ENCODE measurements at regions not wholly inside any gene's neighbourhood (a gene's known extent, or its start where the extent isn't known, plus 50 kb on each side); places are given as distances from the start of the nearest gene placed in this dataset.

DNA sequence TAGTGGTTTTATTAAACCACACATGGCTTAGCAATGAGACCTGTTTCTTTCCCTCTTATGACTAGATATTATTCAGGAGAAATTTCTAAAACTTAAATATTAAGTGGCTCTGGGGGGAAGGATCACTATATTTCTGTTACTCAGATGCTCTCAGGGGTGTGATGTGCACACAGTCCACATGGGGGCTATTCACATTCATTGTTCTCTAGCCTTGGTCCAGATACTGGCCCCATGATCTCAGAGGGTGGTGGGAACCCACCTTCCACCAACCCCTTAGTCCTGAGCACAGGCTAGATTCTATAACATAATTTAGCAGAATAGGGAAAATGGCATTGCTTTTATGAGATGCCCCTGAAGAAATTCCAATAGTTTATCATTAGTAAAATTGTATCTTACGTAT, 149.0 kb upstream of the ST8SIA2 start:
- TF ChIP-seq, protein P1, sequence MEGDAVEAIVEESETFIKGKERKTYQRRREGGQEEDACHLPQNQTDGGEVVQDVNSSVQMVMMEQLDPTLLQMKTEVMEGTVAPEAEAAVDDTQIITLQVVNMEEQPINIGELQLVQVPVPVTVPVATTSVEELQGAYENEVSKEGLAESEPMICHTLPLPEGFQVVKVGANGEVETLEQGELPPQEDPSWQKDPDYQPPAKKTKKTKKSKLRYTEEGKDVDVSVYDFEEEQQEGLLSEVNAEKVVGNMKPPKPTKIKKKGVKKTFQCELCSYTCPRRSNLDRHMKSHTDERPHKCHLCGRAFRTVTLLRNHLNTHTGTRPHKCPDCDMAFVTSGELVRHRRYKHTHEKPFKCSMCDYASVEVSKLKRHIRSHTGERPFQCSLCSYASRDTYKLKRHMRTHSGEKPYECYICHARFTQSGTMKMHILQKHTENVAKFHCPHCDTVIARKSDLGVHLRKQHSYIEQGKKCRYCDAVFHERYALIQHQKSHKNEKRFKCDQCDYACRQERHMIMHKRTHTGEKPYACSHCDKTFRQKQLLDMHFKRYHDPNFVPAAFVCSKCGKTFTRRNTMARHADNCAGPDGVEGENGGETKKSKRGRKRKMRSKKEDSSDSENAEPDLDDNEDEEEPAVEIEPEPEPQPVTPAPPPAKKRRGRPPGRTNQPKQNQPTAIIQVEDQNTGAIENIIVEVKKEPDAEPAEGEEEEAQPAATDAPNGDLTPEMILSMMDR (IDR thresholded peaks at IDR 0.05; ENCODE audit: borderline replicate concordance, insufficient read depth, low read depth, low read length): no peak
- H3K4me3 ChIP-seq (ENCODE audit: low read depth, low read length): no peak overlapping the region

DNA sequence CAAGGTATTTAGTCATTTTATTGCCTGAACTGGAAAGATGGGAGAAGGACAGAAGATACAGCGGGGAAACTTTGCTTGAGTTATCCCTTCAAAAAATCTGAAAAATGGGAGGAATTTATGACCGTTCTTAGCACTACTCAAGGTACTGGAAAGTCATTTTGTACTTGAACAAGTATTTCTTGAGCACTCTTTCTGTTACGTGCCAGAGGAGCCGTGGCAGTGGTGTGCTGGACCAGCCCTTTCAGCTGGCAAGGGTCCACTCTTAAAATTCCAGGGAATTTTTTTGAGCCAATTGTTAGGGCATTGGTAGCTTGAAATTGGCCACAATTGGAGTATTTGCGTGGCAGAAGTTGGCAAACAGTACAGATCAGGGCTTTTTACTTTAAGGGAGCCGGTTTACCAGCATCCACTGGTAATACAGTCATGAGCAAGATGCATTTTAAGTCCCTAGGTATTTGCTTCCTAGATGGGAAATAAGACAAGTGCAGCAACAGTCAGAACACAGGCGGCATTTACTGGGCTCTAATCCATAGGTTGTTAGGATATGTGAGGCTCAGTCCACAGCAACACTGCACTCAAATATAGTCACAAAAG, 145.9 kb upstream of the ST8SIA2 start:
- H3K4me3 ChIP-seq (ENCODE audit: low read depth, low read length): no peak overlapping the region
- TF ChIP-seq, protein P1 (IDR thresholded peaks at IDR 0.05; ENCODE audit: borderline replicate concordance, insufficient read depth, low read depth, low read length): no peak

DNA sequence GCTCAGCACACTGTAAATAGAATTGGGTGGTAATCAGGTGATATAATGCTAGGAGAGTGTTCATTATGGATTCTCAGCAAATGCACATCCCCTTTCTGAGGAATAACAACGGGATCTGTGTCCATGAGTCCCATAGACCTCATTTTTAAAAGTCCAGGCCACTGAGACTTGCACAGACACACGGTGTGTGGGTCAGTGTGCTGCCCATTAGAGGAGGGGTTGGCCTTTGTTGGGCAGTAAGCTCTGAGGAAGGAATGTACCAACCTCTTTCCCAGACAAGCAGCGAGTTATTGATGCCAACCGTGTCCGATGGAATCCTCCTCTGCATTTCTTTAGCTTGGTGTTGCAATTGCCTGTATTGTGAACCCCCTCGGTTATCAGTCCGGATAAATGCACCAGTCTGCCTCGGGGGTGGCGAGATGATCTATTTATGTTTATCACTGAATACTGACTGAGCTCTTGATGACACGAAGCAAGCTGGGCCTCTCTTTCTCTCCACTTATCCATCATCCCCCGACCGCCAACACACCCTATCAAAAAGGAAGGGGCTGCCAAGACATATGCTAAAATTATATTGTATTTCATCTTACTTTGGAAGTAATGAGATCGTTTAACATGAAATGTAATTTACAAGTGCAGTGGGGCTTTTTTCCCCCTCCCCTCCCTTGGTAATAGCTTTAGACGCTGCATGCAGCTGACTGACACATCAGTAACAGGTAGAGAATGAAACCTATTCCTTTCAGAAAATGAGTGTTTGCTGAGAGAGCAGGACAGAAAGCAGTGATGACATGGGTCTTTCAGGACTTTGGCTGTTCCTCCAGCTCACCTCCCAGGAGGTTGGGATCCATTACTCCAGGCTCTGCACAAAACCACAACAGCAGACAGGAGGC, 126.6 kb upstream of the ST8SIA2 start:
- TF ChIP-seq, protein P1 (IDR thresholded peaks at IDR 0.05; ENCODE audit: borderline replicate concordance, insufficient read depth, low read depth, low read length): no peak
- no peak overlapping the region for H3K4me3 ChIP-seq (ENCODE audit: low read depth, low read length)

DNA sequence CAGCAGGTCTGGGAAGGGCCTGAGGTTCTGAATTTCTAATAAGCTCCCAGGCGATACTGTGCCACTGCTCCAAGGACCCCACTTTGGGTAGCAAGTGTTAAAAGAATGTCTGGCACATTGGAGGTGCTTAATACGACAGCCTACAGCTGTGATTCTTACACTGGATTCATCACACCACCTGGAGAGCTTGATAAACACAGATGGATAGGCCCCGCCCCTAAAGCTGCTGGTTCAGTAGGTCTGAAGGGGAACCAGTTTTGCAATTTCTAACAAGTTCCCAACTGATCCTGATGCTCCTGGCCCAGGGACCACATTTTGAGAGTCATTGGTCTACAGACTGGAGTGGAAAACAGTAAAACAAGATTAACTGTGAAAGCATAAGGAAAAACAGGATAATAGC, 124.8 kb upstream of the ST8SIA2 start:
- no peak overlapping the region for H3K4me3 ChIP-seq (ENCODE audit: low read depth, low read length)
- TF ChIP-seq, protein P1 (IDR thresholded peaks at IDR 0.05; ENCODE audit: borderline replicate concordance, insufficient read depth, low read depth, low read length): no peak

DNA sequence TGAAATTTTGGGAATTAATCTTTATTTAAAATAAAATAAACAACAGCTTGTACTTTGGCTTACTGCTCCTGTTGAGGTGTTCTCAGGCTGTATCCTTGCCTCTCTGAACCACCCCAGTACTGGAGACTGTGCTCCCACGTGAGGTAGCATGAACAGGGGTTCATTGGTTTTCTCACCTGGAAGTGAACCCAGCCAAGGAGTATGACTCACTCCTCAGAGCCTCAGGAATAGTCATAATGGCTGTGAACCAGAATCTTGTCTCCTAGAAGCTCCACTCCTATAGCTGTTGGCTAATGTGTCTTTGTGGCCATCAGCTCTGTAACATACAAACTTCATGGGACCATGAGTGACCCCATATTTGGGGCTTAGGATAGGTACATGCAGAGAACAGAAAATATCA, 122.5 kb upstream of the ST8SIA2 start:
- no peak overlapping the region for H3K4me3 ChIP-seq (ENCODE audit: low read depth, low read length)
- TF ChIP-seq, protein P1 (IDR thresholded peaks at IDR 0.05; ENCODE audit: borderline replicate concordance, insufficient read depth, low read depth, low read length): no peak

DNA sequence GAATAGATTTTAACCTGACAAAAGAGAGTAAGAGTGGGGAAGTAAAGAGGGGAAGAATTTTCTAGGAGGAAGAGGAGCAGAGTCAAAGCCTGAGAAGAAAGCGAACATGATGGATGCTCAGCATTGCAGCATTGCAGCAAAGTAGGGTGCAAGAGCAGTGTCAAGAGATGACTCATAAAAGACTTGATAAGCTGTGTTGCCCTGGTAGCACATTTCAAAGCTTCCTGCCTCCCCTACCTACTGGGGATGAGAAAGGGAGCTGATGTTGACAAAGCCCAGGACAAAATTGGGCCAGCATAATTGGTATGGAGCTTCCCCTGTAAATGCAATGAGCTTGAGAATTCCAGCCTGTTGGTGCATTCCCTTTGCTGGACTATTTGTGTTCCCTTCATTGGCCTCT, 121.6 kb upstream of the ST8SIA2 start:
- TF ChIP-seq, protein P1 (IDR thresholded peaks at IDR 0.05; ENCODE audit: borderline replicate concordance, insufficient read depth, low read depth, low read length): no peak
- no peak overlapping the region for H3K4me3 ChIP-seq (ENCODE audit: low read depth, low read length)

DNA sequence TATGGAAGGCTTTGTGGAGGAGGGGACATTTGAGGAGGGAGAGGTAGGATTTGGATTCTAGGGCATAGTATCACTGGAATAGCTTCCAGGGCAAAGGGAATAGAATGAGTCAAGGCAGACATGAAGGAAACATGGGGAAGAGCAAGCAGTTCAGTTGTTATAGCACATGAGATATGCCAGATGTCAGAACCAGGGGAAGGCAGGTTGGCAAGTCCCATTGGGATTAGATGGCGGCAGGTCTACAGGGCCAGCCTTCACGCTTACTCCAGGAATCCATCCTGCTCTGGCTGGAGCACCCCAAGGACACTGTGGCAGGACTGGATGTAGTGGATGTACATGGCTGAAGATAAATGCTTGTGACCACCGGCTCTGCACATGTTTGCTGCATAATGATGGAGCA, 120.4 kb upstream of the ST8SIA2 start:
- TF ChIP-seq, protein P1 (IDR thresholded peaks at IDR 0.05; ENCODE audit: borderline replicate concordance, insufficient read depth, low read depth, low read length): no peak
- no peak overlapping the region for H3K4me3 ChIP-seq (ENCODE audit: low read depth, low read length)
